CD4-positive, alpha-beta T cell treated with Interleukin-1 beta for 1 hour (primary cell): ENCODE measurements at regions not wholly inside any gene's neighbourhood (a gene's known extent, or its start where the extent isn't known, plus 50 kb on each side); places are given as distances from the start of the nearest gene placed in this dataset.
"Not testable (repeated sequence)": the region's sequence is repeated elsewhere in the genome, so short reads cannot be mapped to it uniquely, and the experiment has no call there.

Source experiments
- DNase-seq, 2 donors: peaks; one replicate each; pipeline ENCODE4 v3.0.0-alpha.2; 2020 to 2022

DNA sequence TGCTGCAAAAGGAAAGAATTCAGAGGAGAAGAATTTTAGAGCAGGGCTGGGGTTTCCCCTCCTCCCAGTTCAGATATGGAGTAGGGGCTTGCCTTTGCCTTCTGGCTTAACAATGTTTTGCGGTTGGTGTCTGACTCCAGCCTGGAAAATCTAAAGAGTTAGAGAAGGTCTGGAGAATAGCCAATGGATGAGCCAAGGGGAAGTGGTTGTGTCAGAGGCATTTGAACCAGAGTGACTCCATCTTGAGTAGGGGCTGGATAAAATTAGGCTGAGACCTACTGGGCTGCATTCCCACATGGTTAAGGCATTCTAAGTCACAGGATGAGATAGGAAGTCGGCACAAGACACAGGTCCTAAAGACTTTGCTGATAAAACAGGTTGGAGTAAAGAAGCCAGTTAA lies 133.7 kb downstream of the DIRAS2 start:
- DNase-seq: no peak

DNA sequence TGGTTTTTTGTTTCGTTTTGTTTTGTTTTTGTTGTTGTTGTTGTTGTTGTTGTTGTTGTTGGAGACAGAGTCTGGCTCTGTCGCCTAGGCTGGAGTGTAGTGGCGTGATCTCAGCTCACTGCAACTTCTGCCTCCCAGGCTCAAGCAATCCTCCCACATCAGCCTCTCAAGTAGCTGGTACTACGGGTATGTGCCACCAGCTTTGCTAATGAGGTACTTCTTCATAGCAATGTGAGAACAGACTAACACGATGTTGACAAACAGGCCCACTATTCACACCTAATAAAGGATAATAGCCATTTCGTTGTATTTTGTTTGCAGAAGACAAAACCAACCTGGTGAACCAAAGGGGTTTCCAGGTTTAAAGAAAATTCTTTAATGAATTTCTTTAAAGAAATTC lies 130.9 kb downstream of the DIRAS2 start:
- no peak for DNase-seq

DNA sequence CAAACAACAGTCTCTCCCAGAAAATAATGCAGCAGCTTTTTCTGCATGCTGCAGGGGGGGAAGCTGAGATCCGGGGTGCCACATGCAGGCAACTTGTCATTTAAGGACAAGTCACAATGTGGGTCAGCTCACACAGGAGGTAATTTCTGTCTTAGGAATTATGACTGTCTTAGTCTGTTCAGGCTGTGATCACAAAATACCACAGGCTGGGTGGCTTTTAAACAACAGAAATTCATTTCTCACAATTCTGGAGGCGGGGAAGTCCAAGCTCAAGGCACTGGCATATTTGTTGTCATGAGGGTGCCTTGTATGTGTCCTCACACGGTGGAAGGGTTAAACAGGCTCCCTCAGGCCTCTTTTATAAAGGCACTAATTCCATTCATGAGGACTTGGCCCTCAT lies 127.7 kb downstream of the DIRAS2 start:
- no peak for DNase-seq

DNA sequence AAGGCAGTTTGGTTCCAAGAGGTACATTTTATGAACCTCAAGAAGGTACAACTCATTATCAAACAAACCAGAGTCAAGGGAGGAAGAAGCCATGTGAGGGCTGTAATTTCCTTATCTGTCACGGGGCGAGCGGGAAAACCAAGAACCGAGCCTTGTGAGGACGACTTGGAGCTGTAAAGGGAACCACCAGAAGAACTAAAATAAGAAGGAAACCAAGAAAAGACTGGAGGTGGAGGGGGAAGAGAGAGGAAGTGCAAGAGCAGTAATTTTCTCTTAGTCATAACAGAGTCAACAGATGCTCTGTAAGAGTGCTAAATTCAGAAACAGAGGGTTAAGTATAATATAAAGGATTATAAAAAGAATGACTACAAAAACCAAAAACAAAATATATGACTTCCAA lies 127.1 kb downstream of the DIRAS2 start:
- no peak for DNase-seq

DNA sequence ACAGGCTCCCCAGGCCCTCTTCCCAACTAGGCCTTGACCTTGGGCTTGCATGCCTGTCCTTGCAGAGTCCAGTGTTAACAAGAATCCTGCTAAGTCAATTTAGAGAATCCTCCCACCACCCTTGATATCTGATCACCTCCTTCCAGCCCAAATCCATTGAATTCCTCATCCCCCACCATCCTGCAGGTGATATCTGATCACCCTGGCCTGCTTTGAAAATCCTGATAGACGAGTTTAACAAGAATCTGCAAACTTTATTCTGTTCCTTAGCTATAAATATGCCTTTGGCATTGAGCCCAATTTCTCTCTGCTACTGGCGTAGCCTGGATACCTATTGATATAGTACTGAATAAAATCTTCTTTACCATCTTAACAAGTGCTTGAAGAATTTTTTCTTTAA lies 125.5 kb downstream of the DIRAS2 start:
- DNase-seq: no peak

DNA sequence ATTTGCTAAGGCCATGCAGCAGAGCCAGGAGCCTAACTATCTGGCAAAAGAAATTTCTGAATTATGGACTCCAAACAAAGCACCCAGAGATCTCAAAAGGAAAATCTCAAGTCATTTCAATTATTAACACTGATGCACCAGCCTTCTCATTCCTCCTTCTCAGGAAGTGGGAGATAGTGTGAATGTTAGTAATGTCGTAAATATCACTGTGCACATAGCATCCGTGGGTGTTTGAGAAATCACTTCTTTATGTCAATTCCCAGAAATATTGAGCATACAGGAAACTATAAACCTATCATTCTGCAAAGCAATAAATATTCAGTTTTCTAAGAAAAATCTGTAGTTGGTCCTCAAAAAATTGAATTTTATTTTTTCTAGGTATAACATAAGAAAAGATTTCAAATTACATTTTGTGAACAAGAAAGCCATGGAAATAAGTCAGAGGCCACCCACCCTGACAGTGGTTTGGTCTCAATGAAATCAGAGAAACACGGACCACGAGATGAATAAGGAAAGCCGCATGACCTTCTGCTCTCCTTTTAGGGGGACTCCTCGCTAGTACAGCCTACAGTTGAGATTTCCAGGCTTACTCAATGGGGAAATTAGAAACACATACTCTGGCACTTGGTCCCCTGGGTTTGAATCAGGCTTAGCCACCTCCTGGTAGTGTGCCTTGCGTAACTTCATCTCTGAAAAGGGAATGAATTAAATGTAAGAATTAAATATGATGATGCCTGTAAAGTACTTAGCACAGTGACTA lies 120.6 kb downstream of the DIRAS2 start:
- no peak for DNase-seq

DNA sequence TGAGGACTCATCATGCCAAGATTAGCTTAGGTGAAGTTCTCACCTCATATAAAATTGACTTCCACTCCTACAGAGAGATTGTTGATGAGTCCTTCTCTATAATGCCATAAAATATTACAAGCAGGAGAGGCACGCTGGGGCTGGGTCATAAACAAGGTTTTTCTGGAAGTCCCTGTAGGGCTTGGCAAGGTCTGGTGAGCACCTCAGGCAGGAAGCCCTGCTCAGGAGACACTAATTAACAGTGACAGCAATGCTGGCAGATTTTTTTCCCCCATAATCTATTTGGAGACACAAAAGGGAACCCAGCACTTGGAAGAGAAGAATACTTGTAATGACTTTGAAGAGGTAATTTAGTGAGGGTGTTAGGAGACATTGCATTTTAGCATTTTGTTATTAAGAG lies 118.7 kb downstream of the DIRAS2 start:
- DNase-seq: no peak

DNA sequence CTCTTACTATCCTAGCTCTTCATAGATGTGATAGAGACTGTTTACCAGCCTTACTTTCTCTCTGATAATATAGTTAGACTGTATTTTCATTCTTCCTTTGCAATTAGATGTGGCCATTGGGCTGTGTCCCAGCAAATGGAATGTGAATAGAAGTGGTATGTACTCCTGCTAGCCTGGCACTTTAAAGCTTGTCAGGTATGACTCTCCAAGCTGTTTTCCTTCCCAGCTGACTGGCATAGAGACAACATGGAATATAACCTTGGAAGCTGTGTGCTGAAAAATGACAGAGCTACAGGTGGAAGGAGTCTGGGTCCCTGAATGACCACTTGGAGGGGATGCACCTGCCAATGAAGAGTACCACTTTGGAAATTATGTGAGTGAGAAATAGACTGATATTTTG lies 116.2 kb downstream of the DIRAS2 start:
- DNase-seq: no peak

DNA sequence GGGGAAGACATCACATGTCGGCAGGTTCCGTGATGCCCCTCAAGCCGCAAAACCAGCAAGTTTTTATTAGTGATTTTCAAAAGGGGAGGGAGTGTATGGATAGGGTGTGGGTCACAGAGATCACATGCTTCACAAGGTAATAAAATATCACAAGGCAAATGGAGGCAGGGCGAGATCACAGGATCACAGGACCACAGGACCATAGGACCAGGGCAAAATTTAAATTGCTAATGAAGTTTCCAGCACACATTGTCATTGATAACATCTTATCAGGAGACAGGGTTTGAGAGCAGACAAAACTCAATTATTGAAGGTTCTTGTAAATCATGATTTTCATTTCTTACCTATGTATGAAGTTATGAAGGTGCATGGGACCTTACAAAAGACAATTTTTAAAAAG lies 106.5 kb downstream of the DIRAS2 start:
- not testable (repeated sequence) for DNase-seq

DNA sequence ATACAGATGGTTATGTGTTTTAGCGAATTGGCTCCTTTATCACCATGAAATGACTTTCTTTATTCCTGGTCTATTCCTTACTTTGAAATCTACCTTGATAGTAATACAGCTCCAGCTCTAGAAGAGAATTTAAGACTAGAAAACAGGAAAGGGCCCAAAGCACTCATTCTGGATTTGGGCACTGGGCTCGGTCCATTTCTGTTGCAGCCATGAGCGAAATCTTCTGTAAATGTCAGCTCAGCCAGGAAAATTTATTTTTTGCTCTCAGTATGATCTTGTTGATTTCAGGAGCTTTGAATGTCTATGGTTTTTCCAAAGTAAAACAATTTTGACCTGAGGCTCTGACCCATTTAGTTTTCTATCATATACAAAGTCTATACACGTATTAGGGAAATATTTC lies 104.1 kb downstream of the DIRAS2 start:
- no peak for DNase-seq

DNA sequence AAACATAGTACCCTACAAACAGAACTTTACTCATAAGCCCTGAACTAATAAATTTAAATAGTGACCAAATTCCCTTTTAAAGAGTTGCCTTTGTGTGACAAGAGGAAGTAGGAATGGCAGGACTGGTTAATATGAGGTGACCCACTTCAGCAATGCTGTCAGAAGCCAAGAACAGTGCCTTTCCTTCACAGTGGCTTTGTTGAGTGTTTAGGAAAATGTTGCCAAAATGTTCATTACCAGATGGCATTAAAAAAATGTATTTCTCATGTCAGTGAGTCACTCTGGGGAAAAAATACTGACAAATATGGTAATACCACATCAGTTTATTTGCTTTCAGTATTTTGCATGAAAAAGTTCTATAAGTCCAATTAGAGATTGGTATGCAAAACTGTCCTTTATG lies 103.3 kb downstream of the DIRAS2 start:
- DNase-seq: no peak

DNA sequence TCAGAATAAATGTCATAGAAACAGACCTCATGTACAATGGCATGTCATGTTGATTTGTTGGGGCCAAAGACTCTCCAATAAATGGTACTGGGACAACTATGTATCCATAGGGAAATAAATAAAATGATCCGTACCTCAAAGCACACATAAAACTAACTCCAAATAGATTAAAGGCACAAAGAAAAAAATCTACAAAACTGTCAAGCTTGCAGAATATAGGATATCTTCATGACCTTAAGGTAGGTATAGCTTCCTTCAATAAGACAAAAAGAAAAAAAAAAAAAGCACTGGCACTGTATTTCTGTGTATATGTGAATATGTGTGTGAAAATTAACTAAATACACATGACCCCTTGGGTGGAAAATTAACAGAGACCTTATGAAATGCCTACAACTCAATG lies 101.9 kb downstream of the DIRAS2 start:
- no peak for DNase-seq

DNA sequence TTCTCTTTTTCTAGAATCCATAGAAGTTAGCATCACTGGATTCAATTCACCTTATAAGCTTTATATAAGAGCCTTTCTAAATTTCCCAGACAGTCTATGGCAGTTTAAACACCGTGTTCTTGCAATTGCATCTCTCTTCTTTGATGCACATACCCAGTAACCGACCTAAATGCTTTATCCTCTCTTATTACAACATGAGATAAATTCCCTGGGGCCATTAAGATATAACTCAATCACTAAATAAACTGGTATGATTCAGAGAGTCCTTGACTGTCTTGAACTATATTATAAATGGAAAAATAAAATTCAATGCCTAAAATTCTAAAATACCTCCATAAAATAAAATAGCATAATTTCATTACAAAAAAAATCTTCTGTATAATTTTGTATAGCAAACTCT lies 98.1 kb downstream of the DIRAS2 start:
- DNase-seq: no peak

DNA sequence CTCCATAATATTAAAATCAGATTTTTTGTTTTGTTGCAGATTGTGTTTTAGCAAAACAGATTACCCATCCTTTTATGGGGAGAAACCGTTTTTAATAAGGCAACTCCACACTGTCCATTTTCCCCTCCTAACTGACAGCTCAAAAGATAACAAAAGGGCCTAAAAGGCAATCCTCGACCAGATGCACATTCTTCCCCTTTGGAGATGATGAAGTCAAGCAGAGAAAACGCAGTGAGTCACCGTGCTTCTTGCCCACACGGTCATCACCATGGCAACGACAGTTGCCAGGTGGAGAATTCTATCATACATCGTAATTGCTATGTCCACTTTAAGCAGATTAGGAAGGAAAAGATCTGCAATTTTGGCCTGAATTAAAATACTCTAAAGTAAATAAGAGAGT lies 96.4 kb downstream of the DIRAS2 start:
- no peak for DNase-seq

DNA sequence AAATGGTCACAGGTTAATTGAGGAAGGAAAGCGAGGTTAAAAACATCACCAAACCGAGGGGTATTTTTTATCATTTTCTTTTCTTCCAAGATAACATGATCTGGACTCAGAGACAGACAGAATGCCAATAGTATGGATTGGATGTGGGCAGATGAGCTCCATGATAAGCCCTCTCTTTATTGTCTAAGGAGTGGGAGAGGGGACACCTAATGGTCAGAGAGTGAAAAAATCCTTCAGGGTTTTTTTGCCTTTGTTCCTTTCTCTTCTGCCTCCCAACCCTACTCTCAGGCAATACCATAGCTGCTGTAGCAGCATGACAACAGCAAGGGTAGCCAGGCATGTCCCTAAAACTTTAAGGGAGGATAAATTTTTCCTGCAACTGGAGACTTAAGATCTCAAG lies 94.7 kb downstream of the DIRAS2 start:
- DNase-seq: no peak

DNA sequence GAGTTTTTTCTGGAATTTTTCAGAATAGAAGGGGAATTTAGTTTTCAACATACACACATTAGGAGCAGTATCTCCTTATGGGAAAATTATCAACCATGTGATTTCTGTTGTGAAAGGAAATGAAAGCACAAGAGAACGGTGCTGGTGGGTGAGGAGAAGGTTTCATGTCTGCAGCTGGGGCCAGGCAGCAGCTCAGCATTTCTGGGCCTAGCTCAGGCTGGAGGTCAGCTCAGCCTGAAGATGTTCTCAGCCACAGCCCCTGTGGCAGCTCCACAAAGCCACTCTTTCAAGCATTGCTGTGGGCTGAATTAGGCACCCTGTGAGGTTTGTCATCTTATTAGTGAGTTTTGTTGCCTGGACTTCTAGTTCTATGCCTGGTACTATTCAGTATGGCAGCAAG lies 90.3 kb downstream of the DIRAS2 start:
- DNase-seq: no peak

DNA sequence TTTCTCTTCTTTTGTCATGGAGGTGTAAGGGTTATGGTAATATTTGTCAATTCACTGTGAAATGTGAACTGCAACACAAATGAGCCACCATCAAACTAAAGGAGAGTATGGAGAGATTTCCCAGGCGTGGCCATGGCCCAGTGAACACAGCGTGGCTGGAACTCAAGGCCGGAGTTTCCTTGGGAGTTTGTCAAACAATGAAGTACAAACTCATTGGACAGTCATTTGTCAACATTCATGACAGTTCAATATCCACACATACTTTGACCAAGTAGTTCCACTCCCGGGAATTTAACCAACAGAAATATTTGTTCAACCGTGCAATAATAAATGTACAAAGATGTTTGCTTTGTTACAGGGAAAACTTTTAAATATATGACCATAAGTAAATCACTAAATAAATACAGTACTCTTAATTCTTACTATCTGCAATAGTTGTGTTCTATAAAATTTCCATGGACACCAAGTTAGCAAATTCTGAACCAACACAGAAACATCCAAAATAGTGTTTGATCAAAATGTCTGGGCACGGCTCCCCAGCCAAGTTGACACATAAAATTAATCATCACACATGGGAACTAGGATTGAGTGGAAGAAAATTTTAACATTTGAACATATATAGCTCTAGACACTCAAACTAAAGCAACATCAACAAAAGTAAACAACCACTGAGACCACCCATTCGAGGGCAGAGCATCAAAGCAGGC lies 87.1 kb downstream of the DIRAS2 start:
- no peak for DNase-seq

DNA sequence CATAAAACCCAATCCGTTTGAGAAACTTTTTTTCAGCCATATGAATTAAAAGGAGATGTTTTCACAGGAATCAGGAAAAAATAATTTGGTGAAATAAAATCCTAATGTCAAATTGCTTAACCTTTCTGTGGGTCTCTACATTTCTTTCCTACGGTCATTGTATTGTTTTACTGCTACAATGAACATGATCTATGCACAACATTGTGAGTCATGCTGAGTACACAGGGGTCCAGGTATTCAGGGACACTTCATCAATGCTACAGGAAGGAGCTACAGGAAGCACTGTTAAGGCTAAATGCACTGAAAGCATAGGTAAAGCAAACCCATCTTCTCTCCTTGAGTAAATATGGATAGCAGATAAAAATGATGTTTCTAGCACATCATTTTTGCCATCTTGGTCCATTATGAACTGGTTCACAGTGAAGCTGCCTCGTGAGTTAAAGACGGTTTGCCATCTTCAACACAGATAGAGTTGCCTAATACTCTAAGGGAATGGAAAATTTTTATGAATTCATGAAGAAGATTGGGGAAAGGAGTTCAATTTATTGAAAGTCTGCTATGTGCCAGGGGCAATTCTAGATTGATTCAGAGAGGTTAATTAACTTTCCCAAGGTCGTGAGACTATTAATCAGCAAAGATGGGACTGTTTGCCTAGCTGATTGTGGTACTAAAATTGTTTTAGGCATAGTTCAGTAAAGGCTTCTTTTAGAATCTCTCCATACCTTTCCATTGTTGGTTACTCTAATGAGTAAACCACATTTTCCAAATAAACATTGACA lies 85.5 kb downstream of the DIRAS2 start:
- DNase-seq: no peak

DNA sequence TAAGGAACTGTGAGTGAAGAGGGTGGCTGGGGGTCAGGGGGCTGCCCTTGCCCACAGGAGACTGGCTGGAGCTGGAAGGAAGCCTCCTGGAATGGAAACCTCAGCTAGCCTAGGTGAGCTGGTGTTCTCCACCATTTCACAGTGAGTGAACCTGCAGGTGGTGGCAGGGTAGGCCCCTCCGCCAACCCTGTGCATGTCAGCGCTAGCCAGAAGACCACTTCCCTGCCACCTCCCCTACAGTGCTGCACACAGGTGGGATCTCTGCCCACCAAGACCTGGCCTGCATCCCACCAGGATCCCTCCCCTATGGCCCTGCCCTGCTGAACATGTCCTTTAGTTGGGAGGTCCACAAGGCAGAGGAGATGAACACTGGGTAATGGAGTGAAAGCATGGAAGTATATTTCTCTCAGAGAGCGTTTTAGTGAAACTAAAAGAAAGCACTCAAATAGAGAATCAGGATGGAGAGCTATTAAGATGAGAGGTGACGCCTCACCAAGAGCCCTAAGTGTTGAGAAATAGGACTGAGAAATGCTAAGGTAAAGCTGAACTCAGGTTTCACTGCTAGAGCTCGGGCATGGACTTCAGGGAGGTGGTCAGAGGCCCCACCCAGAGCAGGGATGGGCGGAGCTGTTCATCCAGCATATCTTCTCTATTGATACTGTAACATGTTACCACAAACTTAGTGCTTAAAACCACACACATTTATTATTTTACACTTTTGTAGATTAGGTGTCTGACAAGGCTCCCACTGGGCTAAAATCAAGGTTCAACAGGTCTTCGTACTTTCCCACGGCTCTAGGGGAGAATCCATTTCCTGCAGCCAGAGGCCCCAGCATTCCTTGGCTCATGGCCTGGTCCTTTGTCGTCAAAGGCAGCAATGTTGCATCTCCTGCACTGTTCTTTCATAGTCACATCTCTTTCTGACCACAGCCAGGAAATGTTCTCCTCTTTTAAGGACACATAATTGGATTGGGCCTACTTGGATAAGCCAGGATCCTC lies 83.2 kb downstream of the DIRAS2 start:
- no peak for DNase-seq
